ENCODE measurements at regions not wholly inside any gene's neighbourhood (a gene's known extent, or its start where the extent isn't known, plus 50 kb on each side); places are given as distances from the start of the nearest gene placed in this dataset.
A peak's percentile ranks its signal among the peaks of the same experiment; 100 is the strongest.
"Not testable (repeated sequence)": the region's sequence is repeated elsewhere in the genome, so short reads cannot be mapped to it uniquely, and the experiment has no call there.

DNA sequence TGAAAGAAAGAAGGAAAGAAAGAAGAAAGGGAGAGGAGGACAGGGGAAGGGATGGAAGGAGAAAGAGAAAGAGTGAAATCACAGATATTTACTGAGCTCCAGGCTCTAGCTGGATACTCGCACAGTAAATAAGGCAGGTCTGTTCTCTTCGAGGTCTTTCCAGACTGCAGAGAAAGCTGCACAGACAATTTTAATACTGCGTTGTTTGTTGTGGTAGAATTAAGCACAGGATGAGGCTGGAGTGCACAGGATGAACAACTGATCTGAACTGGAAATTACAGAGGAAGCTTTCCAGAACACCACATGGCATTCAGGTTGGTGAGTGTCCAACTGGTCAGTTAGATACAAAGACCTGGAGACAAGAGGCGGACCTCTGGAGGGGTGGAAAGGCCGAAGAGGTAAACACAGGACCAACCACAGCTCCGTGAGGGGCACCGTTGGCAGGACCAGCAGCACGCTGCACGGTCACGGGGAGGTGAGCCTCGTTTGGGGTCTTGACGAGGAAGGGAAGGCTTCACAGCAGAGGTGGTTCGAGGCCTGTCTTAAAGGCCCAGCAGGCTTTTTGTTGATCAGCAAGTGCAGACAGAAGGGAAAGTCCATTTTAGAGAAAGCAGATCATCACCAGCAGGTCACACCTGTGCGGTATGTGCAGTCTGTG, 121.7 kb downstream of the ATP6V0E2 start:
- DNase-seq: not testable (repeated sequence)

DNA sequence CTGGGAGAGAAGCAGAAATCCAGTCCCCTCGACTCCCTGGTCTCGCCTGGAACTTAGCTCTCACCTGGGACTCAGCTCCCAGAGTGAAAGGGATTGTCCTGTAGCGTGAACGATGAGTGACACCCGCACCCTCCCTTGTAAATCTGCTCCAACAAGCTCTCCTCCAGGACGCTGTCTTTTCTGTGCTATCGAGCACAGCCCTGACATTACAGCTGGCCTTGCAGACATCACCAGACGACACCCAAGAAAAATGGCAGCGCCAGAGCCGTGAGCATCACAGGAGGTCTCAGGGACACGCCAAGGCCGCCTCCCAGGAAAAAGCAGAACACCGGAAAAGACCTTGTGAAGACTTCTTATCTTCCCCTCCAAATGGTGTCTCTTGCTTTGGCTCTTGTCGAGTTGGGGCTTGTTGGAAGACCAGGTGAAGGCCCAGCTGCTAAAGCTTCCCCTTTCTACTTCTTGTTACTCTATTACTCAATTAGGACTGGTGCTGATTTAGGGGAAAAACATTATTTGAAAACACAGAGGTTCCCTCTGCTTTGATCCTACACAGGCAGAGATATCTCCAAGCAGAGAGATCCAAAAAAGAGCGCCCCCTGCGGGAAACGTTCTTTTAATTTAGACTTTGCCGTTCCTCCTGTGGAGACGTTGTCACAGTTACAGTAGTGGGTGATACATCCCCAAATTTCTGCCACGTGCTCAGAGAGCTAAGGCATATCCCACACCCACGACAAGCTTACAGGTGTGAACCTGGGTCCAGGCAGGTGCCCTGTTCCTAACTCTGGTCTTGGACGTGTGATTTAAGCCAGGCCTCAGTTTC, 127.2 kb downstream of the ATP6V0E2 start:
- DNase-seq: not testable (repeated sequence)

DNA sequence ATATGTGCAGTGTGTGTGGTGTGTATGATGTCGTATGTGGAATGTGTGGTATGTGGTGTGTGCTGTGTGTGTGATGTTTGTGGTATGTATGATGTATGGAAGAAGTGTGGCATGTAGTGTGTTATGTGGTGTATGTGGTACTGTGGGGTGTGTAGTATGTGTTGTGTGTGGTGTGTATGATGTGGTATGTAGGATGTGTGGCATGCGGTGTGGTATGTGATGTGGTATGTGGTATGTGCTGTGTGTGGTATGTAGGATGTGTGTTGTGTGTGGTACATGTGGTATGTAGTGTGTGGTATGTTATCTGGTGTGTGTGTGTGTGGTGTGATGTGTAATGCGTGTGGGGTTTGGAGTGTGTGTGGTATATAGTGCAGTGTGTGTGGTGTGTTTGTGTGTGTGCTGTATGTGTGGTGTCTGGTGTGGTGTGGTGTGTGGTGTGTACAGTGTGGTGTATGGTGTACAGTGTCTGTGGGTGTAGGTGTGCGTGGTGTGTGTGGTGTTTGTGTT, 129.6 kb downstream of the ATP6V0E2 start:
- no peak for DNase-seq

DNA sequence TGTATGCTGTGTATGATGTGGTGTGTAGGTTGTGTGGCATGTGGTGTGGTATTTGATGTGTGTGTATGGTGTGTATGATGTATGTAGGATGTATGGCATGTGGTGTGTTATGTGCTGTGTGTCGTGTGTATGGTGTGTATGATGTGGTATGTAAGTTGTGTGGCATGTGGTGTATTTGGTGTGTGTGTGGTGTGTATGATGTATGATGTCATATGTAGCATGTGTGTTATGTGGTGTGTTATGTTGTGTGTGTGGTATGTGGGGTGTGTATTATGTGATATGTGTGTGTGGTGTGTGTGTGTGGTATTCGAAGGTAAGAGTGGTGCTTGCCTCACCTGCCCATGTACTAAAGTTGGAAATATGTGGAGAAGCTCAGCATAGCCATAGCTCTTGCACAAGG, 130.2 kb downstream of the ATP6V0E2 start:
- DNase-seq: not testable (repeated sequence)

DNA sequence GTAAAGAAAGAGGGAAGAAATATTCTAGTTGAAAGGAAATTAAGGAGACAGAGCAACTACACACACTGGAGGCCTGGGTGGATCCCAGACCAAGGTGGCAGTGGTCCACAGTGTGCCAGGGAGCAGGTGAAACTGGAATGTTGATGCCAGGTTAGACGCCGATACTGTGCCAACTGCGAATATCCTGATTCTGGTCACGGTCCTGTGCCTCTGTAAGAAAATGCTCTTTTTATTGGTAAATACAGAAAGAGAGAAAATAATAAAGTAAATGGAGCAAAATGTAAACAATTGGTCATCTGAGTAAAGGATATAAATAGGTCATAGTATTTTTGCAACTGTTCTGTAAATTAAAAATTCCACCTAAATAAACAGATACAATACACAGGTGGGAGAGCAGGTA, 131.1 kb downstream of the ATP6V0E2 start:
- not testable (repeated sequence) for DNase-seq

DNA sequence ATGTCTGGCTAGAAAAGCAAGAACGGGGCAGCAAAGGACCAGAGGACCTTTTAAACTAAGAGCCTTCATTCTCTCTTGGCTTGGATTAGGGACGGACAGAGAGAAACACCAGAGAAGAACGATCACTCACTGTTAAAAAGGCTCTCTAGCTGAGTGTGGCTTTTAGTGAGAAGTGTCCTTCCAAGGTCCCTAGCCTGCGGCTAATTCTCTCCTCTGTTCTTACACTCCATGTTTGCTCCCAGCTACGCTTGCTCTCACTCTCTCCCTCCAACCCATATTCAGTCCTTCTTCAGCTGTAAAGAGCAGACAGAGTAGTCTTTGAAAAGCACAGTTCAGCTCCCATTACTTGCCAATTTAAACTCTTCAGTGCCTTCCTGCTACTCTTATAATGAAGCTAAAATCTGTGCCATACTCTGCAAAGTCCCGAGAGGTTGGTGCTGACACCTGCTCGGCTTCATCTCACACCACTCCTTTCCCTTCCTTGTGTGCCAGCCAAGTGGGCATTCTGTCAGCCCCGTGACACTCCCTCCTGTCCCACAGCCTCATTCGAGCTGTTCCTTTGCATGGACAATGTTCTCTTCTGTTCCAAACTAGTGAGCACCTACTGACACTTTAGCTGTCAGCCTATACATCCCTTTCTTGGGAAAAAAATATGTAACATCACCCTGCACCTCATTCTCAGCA, 136.0 kb downstream of the ATP6V0E2 start:
- not testable (repeated sequence) for DNase-seq

DNA sequence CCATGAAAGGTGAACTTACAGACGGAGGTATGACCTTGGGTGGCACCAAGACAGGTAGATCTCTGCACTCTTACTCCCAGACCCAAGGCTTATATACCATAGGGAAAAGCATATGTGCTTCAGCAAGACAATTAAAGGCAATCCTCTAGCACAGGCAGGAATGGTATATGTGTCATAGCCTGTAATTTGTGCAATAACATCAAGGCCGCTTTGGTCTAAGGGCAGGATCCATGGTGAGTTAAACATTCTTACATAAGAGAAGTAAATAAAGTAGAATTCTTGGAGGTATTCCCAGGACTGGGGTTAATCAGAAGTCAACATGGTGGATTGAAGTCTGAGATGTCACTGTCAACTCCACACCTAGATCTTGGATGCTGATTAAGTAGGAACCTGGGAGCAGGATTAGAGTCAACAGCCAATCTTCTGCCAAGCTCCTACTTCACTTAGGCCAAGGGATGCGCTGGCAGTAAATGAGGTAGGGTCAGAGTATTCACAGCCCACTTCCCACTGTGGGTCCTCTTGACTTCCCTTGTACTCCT, 143.0 kb downstream of the ATP6V0E2 start:
- not testable (repeated sequence) for DNase-seq

DNA sequence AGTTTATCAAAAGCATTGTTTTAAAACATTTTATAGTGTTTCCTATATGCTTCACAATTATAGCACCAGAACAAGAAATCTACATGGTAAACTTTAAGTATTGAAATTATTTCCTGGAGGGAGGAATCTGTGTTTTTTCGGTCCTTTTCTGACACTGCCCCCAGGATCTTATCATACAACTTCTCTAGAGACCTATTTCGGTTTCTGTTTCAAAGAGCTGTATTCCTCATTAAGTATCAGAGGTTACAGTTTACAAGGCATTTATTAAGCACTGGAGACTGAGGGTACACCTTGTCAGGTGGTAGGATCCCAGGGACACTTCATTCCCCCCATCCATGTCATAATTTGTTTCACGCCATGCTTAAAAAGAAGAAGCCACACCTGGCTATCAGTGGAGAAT, 146.4 kb downstream of the ATP6V0E2 start:
- not testable (repeated sequence) for DNase-seq

DNA sequence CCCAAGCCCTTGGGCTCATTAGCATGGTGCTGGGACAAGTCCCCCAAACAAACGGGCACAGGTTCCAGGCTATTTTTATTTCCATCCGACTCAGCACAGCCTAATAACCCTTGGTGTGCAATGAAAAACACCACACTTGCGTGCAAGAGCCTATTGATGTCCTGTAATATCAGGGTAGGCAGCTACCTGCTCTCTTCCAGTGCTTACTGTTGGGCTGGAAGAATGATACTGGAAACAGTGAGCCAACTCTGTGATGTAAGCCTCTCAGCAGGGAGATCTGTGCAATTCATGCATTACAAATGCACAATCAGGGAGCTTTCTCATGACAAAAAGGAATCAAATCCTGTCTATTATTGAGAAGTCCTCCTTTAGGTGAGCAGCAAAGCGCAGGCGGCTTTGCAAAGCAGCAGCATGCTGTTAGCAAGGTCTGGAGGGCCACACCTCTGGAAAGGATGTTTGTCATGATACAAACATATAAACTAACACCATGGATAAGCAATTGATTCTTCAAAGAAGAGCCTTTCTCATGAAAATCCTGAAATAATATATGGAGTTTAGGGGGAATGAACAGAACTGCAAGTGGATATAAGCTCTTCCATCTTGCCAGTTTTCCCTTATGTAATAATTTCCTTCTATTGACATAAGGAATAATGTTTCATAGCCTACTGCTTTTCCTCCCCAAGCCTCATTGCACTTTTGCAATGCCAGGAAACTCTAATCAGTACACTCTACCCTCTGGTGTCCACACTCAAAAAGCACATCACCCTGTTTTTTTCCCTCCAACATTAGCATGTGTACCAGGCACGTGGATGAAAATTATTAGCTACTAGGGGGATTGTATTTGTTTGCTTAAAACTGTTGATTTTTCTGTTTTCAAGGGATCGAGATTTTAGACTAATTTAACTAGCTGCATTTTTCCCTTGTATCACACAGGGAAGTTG, 151.1 kb downstream of the ATP6V0E2 start:
- not testable (repeated sequence) for DNase-seq

DNA sequence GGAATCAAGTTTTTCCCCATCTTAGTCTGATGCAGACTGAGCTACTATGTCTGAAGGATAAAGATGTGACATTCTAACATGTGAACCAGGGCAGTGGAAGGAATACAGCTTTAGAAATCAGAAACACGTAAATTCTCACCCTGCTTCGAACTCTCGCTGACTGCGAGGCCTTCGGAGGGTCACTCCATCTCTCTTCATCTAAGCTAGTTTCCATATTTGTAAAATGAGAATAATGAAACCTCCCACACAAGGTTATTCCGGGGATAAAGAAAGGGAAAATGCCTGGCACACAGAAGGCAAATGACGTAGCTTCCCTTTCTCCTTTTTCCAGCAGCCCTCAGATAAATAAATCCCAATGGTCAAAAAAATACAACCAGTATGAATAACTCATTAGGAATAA, 152.0 kb downstream of the ATP6V0E2 start:
- DNase-seq: not testable (repeated sequence)

DNA sequence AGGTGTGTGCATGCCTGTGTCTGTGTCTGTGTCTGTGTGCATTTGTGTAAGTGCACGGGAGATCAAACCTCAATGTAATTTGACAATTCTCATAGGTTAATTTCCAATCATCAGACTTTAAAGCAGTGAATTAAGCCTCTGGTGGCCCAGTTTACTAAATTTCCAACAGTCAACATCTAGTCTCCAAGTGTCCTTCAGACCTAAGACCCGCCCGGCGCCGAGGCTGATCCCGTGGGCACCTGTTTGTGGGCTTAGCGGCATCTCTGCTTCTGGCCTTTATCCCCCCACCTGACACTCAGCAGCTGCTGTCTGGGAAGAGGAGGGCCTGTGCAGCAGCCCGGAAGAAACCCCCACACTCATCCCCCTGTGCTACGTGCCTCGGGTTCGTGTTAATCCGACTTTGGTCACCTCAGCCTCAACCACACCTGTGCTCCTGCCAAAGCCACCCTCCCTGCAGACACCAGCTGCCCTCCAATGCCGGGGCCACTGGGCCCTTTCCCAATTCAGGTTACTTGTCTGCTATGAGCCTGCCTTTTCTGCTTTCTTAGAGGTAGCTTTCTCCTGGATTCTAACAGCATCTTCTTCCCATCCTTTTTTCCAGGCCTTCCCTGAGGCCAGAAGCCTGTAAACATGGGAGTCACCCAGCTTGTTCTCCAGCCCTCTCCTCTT, 154.7 kb downstream of the ATP6V0E2 start:
- not testable (repeated sequence) for DNase-seq

DNA sequence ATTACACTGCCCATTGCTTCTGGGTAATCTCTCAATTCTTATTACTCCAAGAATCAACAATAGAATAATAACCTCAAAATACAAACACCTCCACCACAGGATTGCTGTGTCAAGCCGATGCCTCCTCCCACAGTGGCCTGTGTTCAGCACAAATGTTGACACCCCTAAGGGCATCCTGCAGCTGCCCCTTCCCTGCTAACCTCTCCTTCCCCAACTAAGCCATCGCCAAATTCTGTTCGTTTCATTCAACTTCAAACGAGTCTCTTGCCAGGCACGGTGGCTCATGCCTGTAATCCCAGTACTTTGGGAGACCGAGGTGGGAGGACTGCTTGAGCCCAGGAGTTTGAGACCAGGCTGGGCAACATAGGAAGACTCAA, 155.2 kb downstream of the ATP6V0E2 start:
- not testable (repeated sequence) for DNase-seq

DNA sequence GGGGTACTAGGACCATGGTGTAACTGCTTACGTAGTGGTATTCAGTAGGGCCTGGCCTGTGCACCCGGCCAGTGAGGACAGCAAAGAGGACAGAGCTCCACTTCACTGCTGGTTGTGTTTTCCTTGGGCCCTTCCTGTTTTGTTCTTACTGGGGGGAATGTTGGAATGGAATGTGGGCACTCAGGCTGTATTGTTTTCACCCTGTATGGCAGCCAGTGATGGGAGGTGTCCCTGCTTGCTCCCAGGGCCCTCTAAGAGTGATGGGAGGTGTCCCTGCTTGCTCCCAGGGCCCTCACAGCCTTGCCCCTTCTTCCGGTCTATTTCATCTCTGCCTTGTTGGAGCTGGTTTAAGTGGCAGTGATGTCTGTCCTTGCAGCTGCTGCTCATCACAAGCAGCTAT, 158.0 kb downstream of the ATP6V0E2 start:
- not testable (repeated sequence) for DNase-seq

DNA sequence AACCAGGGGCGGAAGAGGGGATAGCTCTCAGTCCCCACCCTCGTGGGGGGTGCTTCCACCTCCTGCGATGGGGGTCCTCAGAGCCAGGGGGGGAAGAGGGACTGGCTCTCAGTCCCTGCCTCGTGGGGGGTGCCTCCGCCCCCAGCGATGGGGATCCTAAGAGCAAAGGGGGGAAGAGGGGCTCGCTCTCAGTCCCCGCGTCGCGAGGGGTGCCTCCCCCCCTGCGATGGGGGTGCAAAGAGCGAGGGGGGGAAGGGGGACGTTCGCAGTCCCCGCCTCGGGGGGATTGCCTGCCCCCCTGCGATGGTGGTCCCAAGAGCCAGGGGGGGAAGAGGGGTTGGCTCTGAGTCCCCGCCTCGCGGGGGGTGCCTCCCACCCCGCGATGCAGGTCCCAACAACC, 159.9 kb downstream of the ATP6V0E2 start:
- not testable (repeated sequence) for DNase-seq

DNA sequence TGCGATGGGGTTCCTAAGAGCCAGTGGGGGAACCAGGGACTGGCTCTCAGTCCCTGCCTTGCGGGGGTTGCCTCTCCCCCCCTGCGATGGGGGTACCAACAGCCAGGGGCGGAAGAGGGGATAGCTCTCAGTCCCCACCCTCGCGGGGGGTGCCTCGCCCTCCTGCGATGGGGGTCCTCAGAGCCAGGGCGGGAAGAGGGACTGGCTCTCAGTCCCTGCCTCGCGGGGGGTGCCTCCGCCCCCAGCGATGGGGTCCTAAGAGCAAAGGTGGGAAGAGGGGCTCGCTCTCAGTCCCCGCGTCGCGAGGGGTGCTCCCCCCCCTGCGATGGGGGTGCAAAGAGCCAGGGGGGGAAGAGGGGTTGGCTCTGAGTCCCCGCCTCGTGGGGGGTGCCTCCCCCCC, 162.0 kb downstream of the ATP6V0E2 start:
- DNase-seq: not testable (repeated sequence)

DNA sequence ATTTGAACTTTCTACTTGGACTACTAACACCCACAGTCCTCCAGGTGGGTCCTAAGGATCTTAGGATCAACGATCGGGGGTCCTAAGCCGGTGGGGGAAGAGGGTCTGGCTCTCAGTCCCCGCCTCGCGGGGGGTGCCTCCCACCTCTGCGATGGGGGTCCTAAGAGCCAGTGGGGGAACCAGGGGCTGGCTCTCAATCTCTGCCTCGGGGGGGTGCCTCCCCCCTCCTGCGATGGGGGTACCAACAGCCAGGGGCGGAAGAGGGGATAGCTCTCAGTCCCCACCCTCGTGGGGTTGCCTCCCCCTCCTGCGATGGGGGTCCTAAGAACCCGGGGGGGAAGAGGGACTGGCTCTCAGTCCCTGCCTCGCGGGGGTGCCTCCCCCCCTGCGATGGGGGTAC, 165.3 kb downstream of the ATP6V0E2 start:
- not testable (repeated sequence) for DNase-seq

DNA sequence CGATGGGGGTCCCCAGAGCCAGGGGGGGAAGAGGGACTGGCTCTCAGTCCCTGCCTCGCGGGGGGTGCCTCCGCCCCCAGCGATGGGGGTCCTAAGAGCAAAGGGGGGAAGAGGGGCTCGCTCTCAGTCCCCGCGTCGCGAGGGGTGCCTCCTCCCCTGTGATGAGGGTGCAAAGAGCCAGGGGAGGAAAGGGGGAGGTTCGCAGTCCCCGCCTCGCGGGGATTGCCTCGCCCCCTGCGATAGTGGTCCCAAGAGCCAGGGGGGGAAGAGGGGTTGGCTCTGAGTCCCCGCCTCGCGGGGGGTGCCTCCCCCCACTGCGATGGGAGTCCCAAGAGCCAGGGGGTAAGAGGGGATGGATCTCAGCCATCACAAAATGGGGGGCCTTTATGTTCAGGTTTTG, 168.5 kb downstream of the ATP6V0E2 start:
- not testable (repeated sequence) for DNase-seq

DNA sequence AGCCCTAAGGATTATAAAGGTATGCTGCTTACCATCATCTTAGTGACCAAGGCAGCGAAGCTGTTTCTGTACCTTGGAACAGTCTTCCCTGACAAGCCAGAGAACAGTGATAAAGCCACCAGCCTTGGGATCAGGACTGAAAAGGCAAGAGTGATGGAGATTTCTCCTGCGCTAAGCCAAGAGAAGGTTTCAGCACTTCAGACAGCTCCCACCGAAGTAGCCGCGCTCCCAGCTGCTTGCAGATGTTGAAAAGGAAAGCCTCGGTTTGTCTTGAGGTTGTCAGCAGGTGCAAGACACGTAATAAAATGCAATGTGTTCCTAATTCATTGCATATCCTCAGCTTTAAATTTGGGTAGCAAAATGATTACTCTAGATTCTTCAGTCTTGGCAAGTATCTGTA, 171.0 kb downstream of the ATP6V0E2 start:
- DNase-seq: peak; percentile 63

DNA sequence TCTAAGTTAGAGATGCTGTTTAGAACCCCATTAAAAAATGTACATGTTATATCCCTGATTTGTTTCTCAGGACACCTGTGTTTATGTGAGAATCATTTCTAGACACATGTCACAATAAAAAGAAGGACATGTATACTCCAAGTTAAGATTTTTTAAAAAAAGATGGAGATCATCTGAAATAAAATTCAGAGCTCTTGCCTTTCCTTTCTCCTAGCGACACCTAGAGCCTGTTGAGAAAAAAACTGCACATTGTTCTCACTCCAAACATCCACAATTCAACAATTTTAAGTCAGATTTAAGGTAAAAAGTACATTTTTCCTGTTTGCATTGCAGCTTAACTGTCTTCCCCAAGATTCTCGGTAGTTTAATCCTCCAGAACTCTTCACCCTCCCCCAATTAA, 171.8 kb downstream of the ATP6V0E2 start:
- DNase-seq: not testable (repeated sequence)

DNA sequence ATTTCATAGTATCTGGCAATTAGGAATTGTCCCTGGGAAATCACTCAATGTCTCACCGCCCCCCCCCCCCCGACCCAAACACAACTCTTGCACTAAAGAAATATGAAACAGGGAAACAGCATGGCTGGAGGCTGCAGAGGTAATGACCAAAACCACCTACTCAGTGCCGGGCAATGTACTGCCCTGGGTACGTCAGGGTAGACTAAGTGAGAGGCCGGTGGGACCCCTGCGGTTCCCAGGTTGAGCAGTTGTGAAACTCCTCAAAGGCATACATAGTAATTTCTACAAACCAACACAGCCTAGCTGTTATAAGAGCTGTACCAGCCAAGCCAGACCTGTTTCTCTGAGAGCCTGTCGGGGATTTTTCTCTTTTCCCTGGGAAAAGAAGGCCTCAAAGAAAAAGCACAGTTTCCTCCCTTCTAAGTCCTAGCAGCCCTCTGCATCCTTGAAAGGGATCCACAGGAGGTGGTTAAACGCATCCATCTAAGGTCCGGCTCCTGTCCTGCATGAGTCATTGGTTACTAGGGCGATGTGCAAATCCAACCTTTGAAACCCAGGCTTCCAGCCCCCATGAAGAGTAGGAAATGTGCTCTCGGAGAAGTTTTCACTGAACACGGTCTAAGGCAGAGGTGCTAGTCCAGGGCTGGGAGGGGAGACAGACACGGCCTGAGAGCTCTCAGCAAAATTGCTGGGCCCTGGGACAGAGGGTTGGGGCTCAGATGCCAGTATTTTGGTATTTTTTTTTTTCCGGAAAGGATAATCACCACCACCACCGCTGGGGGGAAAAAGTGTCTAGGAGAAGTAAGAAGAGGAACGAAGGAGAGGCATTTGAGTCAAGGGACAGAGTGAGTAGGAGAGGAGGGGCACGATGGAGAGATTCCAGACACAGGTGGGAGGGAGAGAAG, 172.8 kb downstream of the ATP6V0E2 start:
- not testable (repeated sequence) for DNase-seq

All from activated effector memory CD4-positive, alpha-beta T cell treated with anti-CD3 and anti-CD28 coated beads, Interleukin-2, amount 50 U/mL, for 16 hours (primary cell).